Head of caudate nucleus (tissue), 42 donors: ENCODE measurements at regions not wholly inside any gene's neighbourhood (a gene's known extent, or its start where the extent isn't known, plus 50 kb on each side); places are given as distances from the start of the nearest gene placed in this dataset.
"Not testable (repeated sequence)": the region's sequence is repeated elsewhere in the genome, so short reads cannot be mapped to it uniquely, and the experiment has no call there.

Source experiments
- DNase-seq, 42 donors: peaks; one replicate each; pipeline versions ENCODE4 v3.0.0 to v3.0.0-alpha.2; 2020 to 2021; ENCODE audit warnings: mixed read lengths in 7 of 42
- intact Hi-C: fragments of 100-400 bp; cut with DNase I; formaldehyde crosslinking; loops from one replicate; pipeline ENCODE4 v1.15.0; 2022

DNA sequence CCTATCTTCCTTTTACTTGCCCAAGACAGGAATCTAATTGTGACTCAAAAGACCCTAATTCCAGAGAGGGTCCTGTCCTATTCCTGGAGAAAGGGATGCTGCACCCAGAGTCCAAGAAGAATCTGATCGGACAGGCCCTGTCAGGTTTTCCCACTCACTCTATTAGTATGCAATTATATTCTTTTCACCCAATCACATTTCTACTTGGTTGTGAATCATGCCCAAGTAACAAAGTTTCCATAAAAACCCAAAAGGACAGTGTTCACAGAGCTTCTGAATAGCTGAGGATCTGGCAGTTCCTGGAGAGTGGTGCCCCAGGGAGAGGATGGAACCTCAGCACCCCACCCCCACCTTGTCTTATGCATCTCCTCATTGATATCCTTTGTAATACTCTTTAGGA is 135.3 kb upstream of the SLITRK5 start:
- intact Hi-C loops: no loop called here

DNA sequence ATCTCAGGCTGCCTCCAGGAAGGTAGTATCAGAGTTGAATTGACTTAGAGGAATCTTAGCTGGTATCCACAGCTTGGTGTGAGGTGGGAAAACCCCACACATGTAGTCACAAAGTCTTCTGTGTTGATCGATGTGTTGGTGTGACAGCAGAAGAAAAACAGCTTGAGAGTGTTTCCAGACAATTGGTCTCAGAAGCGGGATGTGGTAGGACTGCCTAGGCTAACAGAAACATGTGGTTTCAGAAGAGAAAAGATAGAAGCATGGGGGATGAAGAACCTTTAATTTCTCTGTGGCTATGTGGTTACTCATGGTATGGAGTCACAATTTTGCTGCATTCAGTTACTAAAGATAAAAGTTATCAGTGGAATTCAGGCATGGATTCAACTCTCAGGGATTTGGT is 134.7 kb upstream of the SLITRK5 start:
- no peak for DNase-seq
- intact Hi-C loops: no loop called here

More for the DNA sequence above, 135.3 kb upstream of the SLITRK5 start:
- DNase-seq: no peak

DNA sequence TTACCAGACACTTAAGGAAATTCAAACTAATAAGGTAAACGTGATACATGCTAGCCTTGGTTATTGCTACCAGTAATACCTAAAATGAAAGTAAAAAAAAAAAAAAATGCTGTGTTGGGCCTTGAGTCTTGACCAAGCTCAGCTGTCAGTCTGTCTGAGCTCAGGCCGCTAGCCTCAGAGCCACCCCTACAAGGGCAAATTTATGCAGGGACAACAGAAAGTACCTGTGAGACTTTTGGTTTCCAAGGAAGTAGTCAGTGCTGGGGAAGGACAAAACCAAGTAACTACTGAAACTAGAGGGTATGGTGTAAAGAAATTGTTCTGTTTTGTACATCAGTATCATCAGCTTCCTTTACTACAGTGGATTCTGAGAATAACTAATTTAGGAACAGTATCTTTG is 134.3 kb upstream of the SLITRK5 start:
- DNase-seq: no peak
- intact Hi-C loops: no loop called here

DNA sequence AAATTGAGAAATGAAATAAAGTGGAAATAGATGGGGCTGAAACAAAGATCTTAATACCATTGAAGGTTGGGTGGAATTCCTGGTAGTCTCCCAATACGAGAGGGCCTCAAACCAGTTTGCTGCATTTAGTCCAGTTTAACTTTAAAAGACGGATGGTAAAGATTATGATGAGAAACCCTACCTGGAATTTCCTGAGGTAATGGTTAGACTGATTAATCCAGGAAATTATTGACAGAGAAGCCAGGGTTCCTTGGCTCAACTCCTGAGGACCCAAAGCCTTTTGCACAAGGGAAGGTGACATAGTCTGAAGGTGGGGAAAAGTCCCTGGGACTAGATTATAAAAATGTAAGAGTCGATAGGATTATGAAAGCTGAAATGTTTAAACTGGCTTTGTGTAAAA is 133.2 kb upstream of the SLITRK5 start:
- no peak for DNase-seq
- intact Hi-C loops: no loop called here

DNA sequence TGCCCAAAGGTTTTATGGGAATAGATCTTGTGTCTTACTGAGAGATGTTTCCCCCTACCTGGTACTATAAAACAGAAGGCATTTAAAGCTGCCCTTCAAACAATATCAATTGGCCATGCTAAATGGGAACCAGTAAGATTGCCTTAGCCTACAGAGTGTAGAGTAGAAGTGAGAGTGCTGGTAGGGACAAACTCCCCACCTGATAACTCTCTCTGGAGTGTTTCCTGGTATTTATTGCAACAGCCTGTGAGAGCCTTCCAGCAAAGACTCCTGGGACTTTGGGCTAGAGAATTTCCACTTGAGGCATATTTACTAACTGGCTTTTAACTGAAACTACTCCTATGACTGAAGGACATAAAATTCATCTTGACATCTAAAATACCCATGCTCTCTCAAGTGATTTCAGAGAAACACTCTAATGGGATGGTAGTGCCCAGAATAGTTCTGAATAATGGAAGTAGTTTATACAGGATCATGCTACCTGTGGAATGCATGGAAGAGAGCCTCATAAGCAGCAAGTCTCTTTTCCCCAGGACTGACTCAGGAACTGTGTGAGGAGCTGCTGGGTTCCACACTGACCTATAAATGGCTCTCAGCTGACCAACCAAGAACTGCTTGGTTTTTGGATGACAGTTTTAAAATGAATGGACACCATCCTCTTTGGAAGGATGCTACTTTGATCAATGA is 132.7 kb upstream of the SLITRK5 start:
- intact Hi-C loops: no loop called here
- DNase-seq: no peak

DNA sequence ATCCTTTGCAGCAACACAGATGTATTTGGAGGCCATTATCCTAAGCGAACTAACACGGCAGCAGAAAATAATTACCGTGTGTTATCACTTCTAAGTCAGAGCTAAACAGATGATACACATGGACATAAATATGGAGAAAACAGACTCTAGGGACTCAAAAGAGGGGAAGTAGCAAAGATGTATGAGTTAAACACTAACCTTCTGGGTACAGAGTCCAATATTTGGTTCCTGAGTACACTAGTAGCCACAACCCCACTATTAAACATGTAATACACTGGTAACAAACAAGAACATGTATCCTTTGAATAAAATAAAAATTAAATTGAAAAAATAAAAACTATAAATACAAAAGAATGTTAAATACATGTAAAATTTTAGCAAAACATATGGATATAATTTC is 118.0 kb upstream of the SLITRK5 start:
- intact Hi-C loops: no loop called here
- no peak for DNase-seq

DNA sequence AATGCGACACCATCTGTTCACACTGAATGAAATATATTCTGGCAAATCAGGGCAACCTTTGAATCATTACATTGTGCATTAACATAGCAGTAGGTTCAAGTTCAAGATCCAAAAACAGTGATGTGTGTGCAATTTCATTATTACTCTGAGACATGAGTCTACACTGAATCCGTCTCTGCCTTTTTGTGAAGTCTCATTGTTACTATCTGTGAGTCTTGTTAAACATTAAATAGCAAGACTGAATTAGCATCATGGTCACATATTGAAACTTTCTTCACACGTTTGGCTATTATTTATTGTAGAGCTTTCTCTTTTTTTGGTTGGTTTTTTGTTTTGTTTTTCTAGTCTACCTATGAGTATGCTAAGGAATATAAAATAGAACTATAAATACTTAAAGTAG is 117.1 kb upstream of the SLITRK5 start:
- intact Hi-C loops: no loop called here
- no peak for DNase-seq

DNA sequence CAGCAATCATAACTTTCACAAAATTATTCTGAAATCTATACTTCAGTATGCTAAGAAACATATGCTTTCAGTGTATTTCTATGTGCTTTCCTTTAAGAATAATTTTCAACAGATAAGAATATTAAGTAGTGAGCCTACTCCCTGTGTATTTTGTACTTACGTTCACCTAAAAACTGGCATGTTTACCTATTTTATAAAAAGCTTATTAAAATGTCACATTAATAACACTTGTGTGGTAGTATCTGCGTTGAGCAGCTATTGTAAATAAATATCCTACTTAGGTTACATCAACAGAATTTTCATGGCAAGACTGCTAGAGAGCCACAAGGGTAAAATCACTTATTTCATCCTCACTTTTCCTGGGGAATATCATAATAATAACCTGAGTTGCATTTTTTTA is 113.4 kb upstream of the SLITRK5 start:
- DNase-seq: no peak
- intact Hi-C loops: no loop called here

DNA sequence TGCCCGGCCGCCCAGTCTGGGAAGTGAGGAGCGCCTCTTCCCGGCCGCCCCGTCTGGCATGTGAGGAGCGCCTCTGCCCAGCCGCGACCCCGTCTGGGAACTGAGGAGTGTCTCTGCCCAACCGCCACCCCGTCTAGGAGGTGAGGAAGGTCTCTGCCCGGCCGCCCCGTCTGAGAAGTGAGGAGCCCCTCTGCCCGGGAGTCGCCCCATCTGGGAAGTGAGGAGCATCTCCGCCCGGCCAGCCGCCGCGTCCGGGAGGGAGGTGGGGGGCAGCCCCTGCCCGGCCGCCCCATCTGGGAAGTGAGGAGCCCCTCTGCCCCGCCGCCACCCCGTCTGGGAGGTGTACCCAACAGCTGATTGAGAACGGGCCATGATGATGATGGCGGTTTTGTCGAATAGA is 109.6 kb upstream of the SLITRK5 start:
- DNase-seq, intact Hi-C loops: not testable (repeated sequence)

DNA sequence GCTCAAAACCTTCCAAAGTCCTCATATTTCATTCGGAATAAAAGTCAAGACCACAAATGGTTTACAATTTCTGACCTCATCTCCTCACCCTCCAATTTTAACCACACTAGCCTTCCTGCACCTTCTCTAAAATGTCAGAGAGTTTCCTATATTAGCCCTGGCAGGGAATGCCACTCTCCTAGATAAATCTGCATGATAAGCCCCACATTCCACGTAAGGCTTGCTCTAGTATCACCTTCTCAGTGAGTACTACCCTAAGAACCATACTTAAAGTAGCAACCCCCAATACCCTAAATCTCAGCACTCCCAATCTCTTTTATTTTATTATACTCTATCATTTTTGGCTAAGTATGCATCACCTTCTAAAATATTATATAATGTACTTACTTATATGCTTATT is 100.5 kb upstream of the SLITRK5 start:
- intact Hi-C loops: no loop called here
- DNase-seq: no peak

DNA sequence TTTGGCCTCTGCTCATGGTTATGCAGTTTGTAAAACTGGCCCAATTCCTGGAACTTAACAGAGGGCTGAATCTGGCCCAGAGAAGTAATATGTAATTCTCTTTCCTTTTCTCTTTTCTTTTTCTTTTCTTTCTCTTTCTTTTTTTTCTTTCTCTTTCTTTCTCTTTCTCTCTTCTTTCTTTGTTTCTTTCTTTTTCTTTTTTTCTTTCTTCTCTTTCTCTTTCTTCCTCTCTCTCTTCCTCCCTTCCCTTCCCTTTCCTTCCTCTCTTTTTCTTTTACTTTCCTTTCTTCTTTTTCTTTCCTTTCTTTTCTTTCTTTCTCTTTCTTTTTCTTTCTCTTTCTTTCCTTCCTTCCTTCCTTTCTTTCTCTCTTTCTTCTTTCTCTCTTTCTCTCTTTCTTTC is 88.8 kb upstream of the SLITRK5 start:
- DNase-seq: no peak
- intact Hi-C loops: no loop called here

DNA sequence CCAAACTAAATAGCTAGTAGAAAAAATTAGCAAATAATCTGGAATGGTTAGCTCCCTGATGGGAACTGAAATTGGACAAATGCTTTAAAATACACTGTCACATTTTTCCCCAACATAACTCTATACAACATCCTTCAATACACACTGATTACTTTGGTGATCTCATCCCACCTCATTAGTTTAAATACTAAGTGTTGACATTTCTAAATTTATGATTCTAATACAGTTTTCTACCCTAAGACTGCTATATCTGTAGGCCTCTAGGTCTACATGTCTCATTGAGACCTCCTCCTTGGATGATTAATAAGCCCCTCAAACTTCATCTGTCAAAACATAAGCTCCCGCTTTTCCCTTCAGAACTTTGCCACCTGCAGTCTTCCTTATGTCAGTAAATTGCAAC is 80.7 kb upstream of the SLITRK5 start:
- no peak for DNase-seq
- intact Hi-C loops: no loop called here

DNA sequence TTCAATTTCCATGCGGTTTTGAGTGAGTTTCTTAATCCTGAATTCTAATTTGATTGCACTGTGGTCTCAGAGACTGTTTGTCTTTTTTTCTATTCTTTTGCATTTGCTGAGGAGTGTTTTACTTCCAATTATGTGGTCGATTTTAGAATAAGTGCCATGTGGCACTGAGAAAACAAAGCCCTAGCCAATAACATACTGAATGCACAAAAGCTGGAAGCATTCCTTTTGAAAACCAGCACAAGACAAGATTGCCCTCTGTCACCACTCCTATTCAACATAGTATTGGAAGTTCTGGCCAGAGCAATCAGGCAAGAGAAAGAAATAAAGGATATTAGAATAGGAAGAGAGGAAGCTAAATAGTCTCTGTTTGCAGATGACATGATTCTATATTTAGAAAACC is 66.7 kb upstream of the SLITRK5 start:
- intact Hi-C loops, DNase-seq: not testable (repeated sequence)

DNA sequence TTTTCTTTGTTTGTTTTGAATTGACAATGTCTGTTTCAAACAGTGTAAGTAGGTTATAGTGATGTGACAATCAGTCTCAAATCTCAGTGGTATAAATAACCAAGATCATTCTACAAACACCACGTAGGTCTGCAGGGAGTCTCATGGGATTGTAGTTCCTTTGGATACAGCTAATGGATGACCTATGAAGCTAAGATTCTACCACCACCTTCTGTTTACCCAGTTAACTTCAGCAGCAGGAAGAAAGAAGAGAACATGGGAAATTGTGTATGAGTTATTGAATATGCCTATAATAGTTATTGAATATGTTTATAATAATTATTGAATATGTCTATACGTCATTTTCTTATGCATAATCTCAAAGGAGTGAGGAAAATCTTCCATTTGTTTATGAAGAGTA is 63.9 kb upstream of the SLITRK5 start:
- DNase-seq: no peak
- intact Hi-C loops: no loop called here

DNA sequence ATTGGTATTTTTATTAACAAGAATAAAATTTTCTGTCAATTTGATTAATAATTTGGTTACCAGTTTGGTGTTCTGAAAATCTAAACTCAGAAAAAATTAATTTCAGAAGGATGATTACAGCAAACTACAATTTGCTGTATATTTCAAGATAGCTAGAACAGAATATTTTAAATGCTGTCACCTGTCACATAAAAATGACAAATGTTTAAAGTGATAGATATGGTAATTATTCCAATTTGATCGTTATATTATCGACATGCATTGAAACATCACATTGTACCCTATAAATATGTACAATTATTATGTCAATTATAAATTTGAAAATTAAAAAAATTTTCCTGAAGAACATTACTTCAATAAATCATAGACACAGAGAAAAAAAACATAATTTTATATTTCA is 56.9 kb upstream of the SLITRK5 start:
- intact Hi-C loops: no loop called here
- DNase-seq: no peak
